GM23248 (cell line): ENCODE measurements at regions not wholly inside any gene's neighbourhood (a gene's known extent, or its start where the extent isn't known, plus 50 kb on each side); places are given as distances from the start of the nearest gene placed in this dataset.

Experiments
- DNase-seq: peaks from one replicate; pipeline ENCODE4 v3.0.0-alpha.2; 2015
- H2AFZ ChIP-seq: fragments of 200-600 bp; sonication (generic); 2 replicates; pipeline ENCODE4 v1.6.1; 2016; ENCODE audit warnings: antibody characterized with exemption
- H3F3A ChIP-seq: fragments of 200-600 bp; sonication (generic); 2 replicates; pipeline ENCODE4 v1.6.1; 2016; ENCODE audit warnings: mild to moderate bottlenecking, antibody characterized with exemption, mixed run types; ENCODE audit not compliant: insufficient read depth
- H3K27ac ChIP-seq: fragments of 200-600 bp; sonication (generic); 2 replicates; pipeline ENCODE4 v1.5.1; 2016; ENCODE audit warnings: mild to moderate bottlenecking
- H3K27me3 ChIP-seq: fragments of 200-600 bp; sonication (generic); replicated peaks from 2 replicates; pipeline ENCODE4 v1.6.1; 2016; ENCODE audit warnings: mild to moderate bottlenecking; ENCODE audit not compliant: insufficient read depth
- H3K36me3 ChIP-seq: fragments of 200-600 bp; sonication (generic); 2 replicates; pipeline ENCODE4 v1.6.1; 2016; ENCODE audit warnings: low read depth, mild to moderate bottlenecking
- H3K4me1 ChIP-seq: fragments of 200-600 bp; sonication (generic); 2 replicates; pipeline ENCODE4 v1.6.1; 2016; ENCODE audit warnings: mild to moderate bottlenecking; ENCODE audit not compliant: insufficient read depth
- H3K4me2 ChIP-seq: fragments of 200-600 bp; sonication (generic); one replicate; pipeline ENCODE4 v1.6.1; 2016; ENCODE audit warnings: mild to moderate bottlenecking; ENCODE audit not compliant: unreplicated experiment
- H3K4me3 ChIP-seq: fragments of 200-600 bp; sonication (generic); 2 replicates; pipeline ENCODE4 v1.5.1; 2016; ENCODE audit warnings: mild to moderate bottlenecking
- H3K79me2 ChIP-seq: fragments of 200-600 bp; sonication (generic); 2 replicates; pipeline ENCODE4 v1.6.1; 2016; ENCODE audit warnings: mild to moderate bottlenecking; ENCODE audit not compliant: insufficient read depth
- H3K9ac ChIP-seq: fragments of 200-600 bp; sonication (generic); 2 replicates; pipeline ENCODE4 v1.6.1; 2016; ENCODE audit warnings: mild to moderate bottlenecking
- H3K9me2 ChIP-seq: fragments of 200-600 bp; sonication (generic); 2 replicates; pipeline ENCODE4 v1.6.1; 2016; ENCODE audit warnings: mixed run types, mild to moderate bottlenecking, moderate library complexity; ENCODE audit not compliant: insufficient read depth
- H3K9me3 ChIP-seq: fragments of 200-600 bp; sonication (generic); one replicate; pipeline ENCODE4 v1.6.1; 2017; ENCODE audit warnings: low read depth
- H4K20me1 ChIP-seq: fragments of 200-600 bp; sonication (generic); 2 replicates; pipeline ENCODE4 v1.6.0; 2016; ENCODE audit not compliant: insufficient read depth
- EZH2 ChIP-seq: fragments of 200-600 bp; sonication (generic); IDR thresholded peaks from 2 replicates; pipeline ENCODE4 v1.6.1; 2018; ENCODE audit warnings: antibody characterized with exemption, mild to moderate bottlenecking; ENCODE audit not compliant: insufficient read depth, poor library complexity, severe bottlenecking
- EZH2phosphoT487 ChIP-seq: fragments of 200-600 bp; sonication (generic); IDR thresholded peaks from 2 replicates; pipeline ENCODE4 v1.6.1; 2018; ENCODE audit warnings: antibody characterized with exemption, moderate library complexity, mild to moderate bottlenecking, low read depth; ENCODE audit not compliant: insufficient read depth
- WGBS, 2 experiments: methylation state at CpG; one replicate each; pipeline ENCODE4 v1.1.6; 2015 to 2017; ENCODE audit warnings: low lambda C conversion rate in 2 of 2, low coverage in 1 of 2; ENCODE audit errors: missing lambda C conversion rate in 2 of 2; 5-methylcytosine and 5-hydroxymethylcytosine counted together
- in situ Hi-C: fragments of 300-500 bp; cut with MboI; formaldehyde crosslinking; loops from 2 replicates; pipeline ENCODE4 v1.15.0; 2020

GRCh38 chr10:63919575-63920279 lies 398.5 kb downstream of the REEP3 start:
- no peaks in the 10 kb centered on the region for H4K20me1 ChIP-seq
- no peak overlapping the region for H3K4me3 ChIP-seq
- no peaks in the 10 kb centered on the region for H3K36me3 ChIP-seq
- no peak overlapping the region for H2AFZ ChIP-seq
- no peaks in the 10 kb centered on the region for H3K9me2 ChIP-seq
- in situ Hi-C loops, result no loop called here
- H3K27ac ChIP-seq, result no peak overlapping the region
- 56 to 59% methylated on average over 6 of the region's 6 CpGs for WGBS, 2 experiments
- DNase-seq, result no peak
- H3K4me2 ChIP-seq, result no peak overlapping the region
- H3K4me1 ChIP-seq, result no peaks in the 10 kb centered on the region
- no peak overlapping the region for H3K9ac ChIP-seq
- TF ChIP-seq EZH2, result no peak
- TF ChIP-seq EZH2phosphoT487, result no peak
- no peaks in the 10 kb centered on the region for H3K9me3 ChIP-seq
- H3K27me3 ChIP-seq, result no peaks in the 10 kb centered on the region
- H3F3A ChIP-seq, result no peaks in the 10 kb centered on the region
- H3K79me2 ChIP-seq, result no peaks in the 10 kb centered on the region

- WGBS, 2 experiments, result 23% methylated on average over 2 of the region's 2 CpGs
- no peak for DNase-seq
- Histone ChIP-seq H3K27me3 (no peaks in the 10 kb centered on the region), H3K79me2 (no peaks in the 10 kb centered on the region), H3K9me3 (no peaks in the 10 kb centered on the region), H3F3A (no peaks in the 10 kb centered on the region), H4K20me1 (no peaks in the 10 kb centered on the region), H3K27ac (no peak overlapping the region), H3K9me2 (no peaks in the 10 kb centered on the region), H3K4me1 (no peaks in the 10 kb centered on the region), H3K4me3 (no peak overlapping the region), H3K36me3 (no peaks in the 10 kb centered on the region), H3K4me2 (no peak overlapping the region), H3K9ac (no peak overlapping the region), H2AFZ (no peak overlapping the region)
- TF ChIP-seq EZH2, result no peak
- TF ChIP-seq EZH2phosphoT487, result no peak
- in situ Hi-C loops, result no loop called here
Measured at GRCh38 chr10:63920926-63921325, 399.7 kb downstream of the REEP3 start.

- Histone ChIP-seq H2AFZ (no peak overlapping the region), H3K27me3 (no peaks in the 10 kb centered on the region), H4K20me1 (no peaks in the 10 kb centered on the region), H3K4me3 (no peak overlapping the region), H3K9ac (no peak overlapping the region), H3K27ac (no peak overlapping the region), H3F3A (no peaks in the 10 kb centered on the region), H3K36me3 (no peaks in the 10 kb centered on the region), H3K79me2 (no peaks in the 10 kb centered on the region), H3K4me1 (no peaks in the 10 kb centered on the region), H3K9me3 (no peaks in the 10 kb centered on the region), H3K9me2 (no peaks in the 10 kb centered on the region), H3K4me2 (no peak overlapping the region)
- 49 to 57% methylated on average over 4 of the region's 4 CpGs for WGBS, 2 experiments
- in situ Hi-C loops, result no loop called here
- no peak for DNase-seq
- TF ChIP-seq EZH2 (no peak), EZH2phosphoT487 (no peak)
Measured at GRCh38 chr10:63921908-63922467, 400.8 kb downstream of the REEP3 start.

GRCh38 chr10:63922468-63923284 lies 401.5 kb downstream of the REEP3 start:
- Histone ChIP-seq H3K4me3 (no peak overlapping the region), H3K9me2 (no peaks in the 10 kb centered on the region), H3K4me1 (no peaks in the 10 kb centered on the region), H3K27me3 (no peaks in the 10 kb centered on the region), H3K79me2 (no peaks in the 10 kb centered on the region), H4K20me1 (no peaks in the 10 kb centered on the region), H3K36me3 (no peaks in the 10 kb centered on the region), H3K9ac (no peak overlapping the region), H3K9me3 (no peaks in the 10 kb centered on the region), H3K4me2 (no peak overlapping the region), H3K27ac (no peak overlapping the region), H2AFZ (no peak overlapping the region), H3F3A (no peaks in the 10 kb centered on the region)
- TF ChIP-seq EZH2phosphoT487, result no peak
- TF ChIP-seq EZH2, result no peak
- in situ Hi-C loops, result no loop called here
- peak; percentile 16 for DNase-seq
- 30 to 31% methylated on average over 6 of the region's 6 CpGs for WGBS, 2 experiments
